ENCODE measurements at regions not wholly inside any gene's neighbourhood (a gene's known extent, or its start where the extent isn't known, plus 50 kb on each side); places are given as distances from the start of the nearest gene placed in this dataset.

- Histone ChIP-seq H3K23ac (ENCODE audit: insufficient read length) (no peak overlapping the region), H3K27me3 (replicated peaks in 1 of 4; ENCODE audit: control insufficient read depth in 3 of 4, extremely low read depth in 1 of 4, insufficient read depth in 3 of 4, low read length in 3 of 4) (no peaks in the 10 kb centered on the region), H3K9me3 (ENCODE audit: insufficient read depth in 2 of 2, low read depth in 1 of 2, low read length in 1 of 2) (no peaks in the 10 kb centered on the region; a peak in 1 of 4 replicates), H3K4ac (replicated peaks; ENCODE audit: insufficient read length, low read depth, low read length) (no peak overlapping the region), H3K9ac (replicated peaks in 1 of 4; ENCODE audit: extremely low read depth in 1 of 4, low read depth in 3 of 4, low read length in 3 of 4) (no peak overlapping the region), H3K4me1 (replicated peaks in 1 of 4; ENCODE audit: control insufficient read depth in 3 of 4, insufficient read depth in 4 of 4, low read length in 3 of 4) (no peaks in the 10 kb centered on the region), H3K14ac (ENCODE audit: insufficient read length) (no peak overlapping the region), H4K20me1 (replicated peaks in 1 of 2; ENCODE audit: control insufficient read depth in 1 of 2, insufficient read depth in 2 of 2, low read length in 2 of 2) (no peaks in the 10 kb centered on the region), H2BK120ac (replicated peaks; ENCODE audit: low read depth, low read length) (peak overlapping the region; percentile 43), H3K18ac (ENCODE audit: extremely low read depth, low read length) (no peak overlapping the region; the same call in 1 of the 2 replicates), H4K8ac (ENCODE audit: extremely low read depth, insufficient read depth, low read length) (peak overlapping the region; percentile 31; the same call in 1 of the 2 replicates), H2BK12ac (ENCODE audit: low read depth, low read length) (no peak overlapping the region), H3K36me3 (ENCODE audit: control insufficient read depth in 2 of 4, insufficient read depth in 4 of 4, low read length in 3 of 4) (no peaks in the 10 kb centered on the region), H2AK5ac (ENCODE audit: low read depth, low read length) (no peak overlapping the region), H2BK20ac (ENCODE audit: low read length) (no peak overlapping the region), H4K5ac (ENCODE audit: insufficient read length, low read depth, low read length) (no peak overlapping the region), H3K4me3 (ENCODE audit: extremely low read depth in 1 of 4, insufficient read depth in 2 of 4, low read depth in 3 of 4, low read length in 4 of 4) (no peak overlapping the region), H3K79me1 (ENCODE audit: low read depth, low read length) (no peaks in the 10 kb centered on the region), H3K23me2 (ENCODE audit: low read depth, low read length) (no peaks in the 10 kb centered on the region), H3K79me2 (ENCODE audit: control insufficient read depth in 1 of 2, insufficient read depth in 2 of 2, low read length in 2 of 2) (no peaks in the 10 kb centered on the region), H4K91ac (replicated peaks; ENCODE audit: insufficient read length, low read length) (no peak overlapping the region), H3K4me2 (ENCODE audit: insufficient read depth in 1 of 2, low read depth in 2 of 2, low read length in 2 of 2) (no peak overlapping the region), H2BK5ac (ENCODE audit: low read depth, low read length) (no peak overlapping the region), H2BK15ac (ENCODE audit: low read length) (no peak overlapping the region), H3K27ac (ENCODE audit: low read depth, low read length) (no peak overlapping the region), H2AFZ (ENCODE audit: low read length) (no peak overlapping the region), H3K56ac (replicated peaks; ENCODE audit: insufficient read length, low read depth, low read length) (no peak overlapping the region)
- ChIA-PET CTCF (ENCODE audit: partially characterized antibody) (interaction anchor here (1.2 kb wide), 1 partner anchor 10 kb away, joined by 4 read pairs; no protein-coding TSS in a partner anchor), POLR2A (ENCODE audit: partially characterized antibody) (no interaction called here)
- WGBS, 2 experiments (ENCODE audit: extremely low coverage in 1 of 2, insufficient coverage in 1 of 2, insufficient read length in 1 of 2, insufficient replicate concordance in 2 of 2, low coverage in 1 of 2, low lambda C conversion rate in 2 of 2, missing lambda C conversion rate in 1 of 2): 96% methylated on average over 4 of the region's 4 CpGs; no CpG with 5 or more reads in 1 of the 2 experiments
- FAIRE-seq (no peak), DNase-seq (ENCODE audit: low read depth in 1 of 2, low spot score in 2 of 2) (no peak)
- TF ChIP-seq SIRT6 (IDR thresholded peaks at IDR 0.05; ENCODE audit: low read length): no peak
- no peak for TF ChIP-seq RAD21 (IDR thresholded peaks at IDR 0.05 in 1 of 2, conservative IDR thresholded peaks at IDR 0.05 in 1 of 2; ENCODE audit: low read depth in 2 of 2, low read length in 2 of 2)
- TF ChIP-seq BCL11A (IDR thresholded peaks at IDR 0.05; ENCODE audit: low read depth in 2 of 2, low read length in 2 of 2): no peak
- TF ChIP-seq RFX5 (IDR thresholded peaks at IDR 0.05; ENCODE audit: borderline replicate concordance, low read depth, low read length): no peak
- TF ChIP-seq TCF12 (IDR thresholded peaks at IDR 0.05; ENCODE audit: low read depth, low read length): no peak
- TF ChIP-seq PHF8 (conservative IDR thresholded peaks at IDR 0.05; ENCODE audit: low read depth, low read length): no peak
- no peak for TF ChIP-seq NRF1 (IDR thresholded peaks at IDR 0.05; ENCODE audit: low read depth, low read length)
- no peak for TF ChIP-seq CBX8 (IDR thresholded peaks at IDR 0.05; ENCODE audit: borderline replicate concordance, low read depth, low read length)
- no peak for TF ChIP-seq TEAD4 (IDR thresholded peaks at IDR 0.05; ENCODE audit: low read depth, low read length)
- TF ChIP-seq KDM4A (IDR thresholded peaks at IDR 0.05; ENCODE audit: low read depth, low read length, severe bottlenecking): no peak
- no peak for TF ChIP-seq HDAC2 (IDR thresholded peaks at IDR 0.05; ENCODE audit: borderline replicate concordance in 1 of 2, low read depth in 2 of 2, low read length in 2 of 2)
- TF ChIP-seq YY1 (IDR thresholded peaks at IDR 0.05; ENCODE audit: low read depth, low read length): no peak
- TF ChIP-seq EGR1 (IDR thresholded peaks at IDR 0.05; ENCODE audit: borderline replicate concordance, low read depth, low read length): no peak
- no peak for TF ChIP-seq MAX (IDR thresholded peaks at IDR 0.05)
- no peak for TF ChIP-seq CHD1 (IDR thresholded peaks at IDR 0.05; ENCODE audit: low read depth, low read length)
Measured at GRCh38 chr9:81069923-81070322, 619.4 kb downstream of the TLE1 start.
